NCI-H2196 treated with DMSO at 0.1 percent for 48 hours (cell line): ENCODE measurements at regions not wholly inside any gene's neighbourhood (a gene's known extent, or its start where the extent isn't known, plus 50 kb on each side); places are given as distances from the start of the nearest gene placed in this dataset.
"Not testable (repeated sequence)": the region's sequence is repeated elsewhere in the genome, so short reads cannot be mapped to it uniquely, and the experiment has no call there.

ENCODE experiments used
- DNase-seq: peaks from one replicate; lab custom pipeline; 2025; ENCODE audit not compliant: unreplicated experiment; lab: John Stamatoyannopoulos, UW

DNA sequence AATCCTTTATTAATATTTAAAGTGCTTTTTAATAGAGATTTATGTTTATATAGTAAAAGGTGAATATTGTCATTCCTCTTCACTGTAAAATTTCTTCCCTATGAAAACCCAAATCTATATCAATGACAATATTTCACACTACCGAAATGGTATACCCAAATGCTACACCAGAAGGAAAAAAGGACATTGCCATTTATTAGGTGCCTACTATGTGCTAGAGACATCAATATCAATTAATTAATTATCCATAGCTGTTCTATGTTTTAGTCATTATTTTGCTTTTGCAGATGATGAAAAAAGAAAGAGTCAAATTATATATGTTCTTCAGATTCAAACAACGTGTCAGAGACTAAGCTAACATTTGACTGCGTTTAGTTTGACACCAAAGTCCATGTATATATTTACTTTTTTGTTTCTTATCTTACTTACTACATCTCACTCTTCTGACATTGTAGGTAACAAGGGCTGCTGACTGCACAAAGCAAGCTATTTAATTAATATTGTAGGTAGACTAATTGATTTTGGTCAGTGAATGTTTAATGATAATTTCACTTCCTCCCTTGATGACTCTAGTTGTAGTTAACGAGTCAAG lies 614.0 kb upstream of the FOXG1 start:
- DNase-seq = no peak

DNA sequence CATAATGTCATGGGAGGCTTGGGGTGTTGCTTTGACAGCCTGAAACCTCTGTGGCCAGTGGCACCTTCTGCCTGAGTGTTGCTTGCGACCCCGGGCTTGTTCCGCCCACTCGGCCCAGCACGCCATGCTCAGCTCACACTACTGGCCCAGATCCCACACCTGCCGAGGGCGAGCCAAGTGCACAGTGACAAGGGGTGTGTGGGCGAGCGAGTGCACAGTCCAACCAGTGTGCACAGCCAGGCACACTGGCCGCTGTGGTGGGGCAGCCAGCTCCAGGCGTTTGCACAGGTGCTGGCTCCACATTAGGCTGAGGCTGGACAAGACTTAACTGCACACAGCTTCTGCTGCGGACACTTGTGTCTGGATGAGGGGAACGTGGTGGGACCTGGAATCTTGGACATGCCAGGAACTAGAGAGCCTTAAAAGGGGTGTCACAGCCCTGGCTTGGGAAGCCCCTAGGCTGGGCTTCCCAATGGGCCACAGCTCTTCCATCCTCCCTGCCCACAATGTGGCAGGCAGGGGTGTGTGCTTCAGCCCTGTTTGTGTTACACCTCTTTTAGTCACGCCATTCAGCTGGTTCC lies 609.2 kb upstream of the FOXG1 start:
- no peak for DNase-seq

DNA sequence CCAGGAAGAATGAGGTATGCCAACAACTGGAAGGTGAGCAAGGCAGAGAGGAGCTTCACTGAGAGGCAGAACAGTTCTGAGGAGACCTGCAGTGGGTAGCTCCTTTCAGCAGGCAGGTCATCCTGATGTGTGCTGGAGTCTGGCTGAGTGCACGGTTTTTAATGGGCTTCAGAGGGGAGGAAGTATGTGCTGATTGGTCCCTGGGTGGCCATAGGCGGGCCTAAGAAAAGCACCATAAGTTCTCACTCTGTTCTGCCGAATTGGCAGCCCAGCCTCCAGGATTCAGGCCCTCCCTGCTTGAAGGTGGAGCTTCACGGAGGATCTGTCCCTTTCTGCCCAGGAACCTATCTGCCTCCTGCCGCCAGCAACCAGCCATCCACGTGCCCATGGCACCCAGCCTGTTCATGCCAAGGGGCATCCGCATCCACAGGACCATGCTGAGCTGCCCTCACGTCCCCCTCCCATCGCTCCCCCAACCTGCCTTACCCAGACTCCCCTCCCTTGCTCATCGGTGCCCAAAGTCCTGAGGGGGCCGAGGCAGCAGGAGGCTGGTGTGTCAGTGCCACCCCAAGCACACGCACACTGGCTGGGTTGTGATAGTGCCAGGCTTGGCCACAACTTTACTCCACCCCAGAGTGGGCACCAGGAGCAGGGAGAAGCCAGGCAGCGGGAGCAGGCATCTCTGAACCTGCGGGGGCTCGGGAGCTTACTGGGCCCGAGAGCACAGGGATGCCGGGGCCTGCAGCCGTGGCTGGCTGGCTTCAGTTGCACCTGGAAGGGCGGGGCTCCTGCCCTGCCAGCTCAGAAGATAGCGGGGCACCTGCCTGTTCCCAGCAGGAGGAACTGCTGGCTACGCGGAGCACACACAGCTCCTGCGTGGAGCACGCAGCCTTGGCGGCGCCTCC lies 608.4 kb upstream of the FOXG1 start:
- DNase-seq = no peak

- DNase-seq = no peak
Observed at GRCh38 chr14:28161040-28161439, 605.5 kb upstream of the FOXG1 start.

DNA sequence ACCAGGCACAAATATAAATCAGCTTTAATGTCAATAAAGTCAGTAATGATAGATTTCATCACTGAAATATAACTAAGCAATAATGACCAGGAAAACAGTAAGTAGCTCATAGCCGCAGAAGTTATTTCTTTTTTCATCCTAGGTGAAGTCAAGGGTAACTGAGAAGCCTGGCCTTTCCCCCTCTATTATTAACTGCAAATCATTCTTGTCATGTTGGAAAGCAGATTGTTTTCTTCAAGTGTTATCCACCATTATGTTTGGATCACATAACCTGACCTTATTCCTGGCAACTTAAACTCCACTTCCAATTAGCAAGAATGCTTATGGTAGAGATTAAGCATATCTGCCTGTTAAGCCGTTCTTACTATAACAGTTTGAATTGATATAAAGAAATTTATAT lies 603.4 kb upstream of the FOXG1 start:
- no peak for DNase-seq

DNA sequence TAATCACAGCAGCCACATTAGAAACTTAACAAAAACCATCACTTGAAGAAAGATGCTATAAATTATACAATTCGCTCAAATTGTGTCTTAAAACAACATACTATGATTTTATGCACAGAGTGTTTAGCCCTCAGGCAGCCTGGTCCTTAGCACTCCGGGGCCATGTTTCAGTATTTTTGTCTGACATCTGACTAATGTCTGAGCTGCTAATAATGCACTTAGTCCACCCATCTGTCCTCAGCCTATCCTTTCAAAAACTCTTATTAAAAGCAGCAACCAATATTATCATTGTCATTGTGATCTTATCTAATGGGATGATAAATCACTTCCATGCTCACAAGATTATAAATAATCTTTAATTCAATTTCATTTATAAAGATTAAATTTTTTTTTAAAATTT lies 602.7 kb upstream of the FOXG1 start:
- no peak for DNase-seq

DNA sequence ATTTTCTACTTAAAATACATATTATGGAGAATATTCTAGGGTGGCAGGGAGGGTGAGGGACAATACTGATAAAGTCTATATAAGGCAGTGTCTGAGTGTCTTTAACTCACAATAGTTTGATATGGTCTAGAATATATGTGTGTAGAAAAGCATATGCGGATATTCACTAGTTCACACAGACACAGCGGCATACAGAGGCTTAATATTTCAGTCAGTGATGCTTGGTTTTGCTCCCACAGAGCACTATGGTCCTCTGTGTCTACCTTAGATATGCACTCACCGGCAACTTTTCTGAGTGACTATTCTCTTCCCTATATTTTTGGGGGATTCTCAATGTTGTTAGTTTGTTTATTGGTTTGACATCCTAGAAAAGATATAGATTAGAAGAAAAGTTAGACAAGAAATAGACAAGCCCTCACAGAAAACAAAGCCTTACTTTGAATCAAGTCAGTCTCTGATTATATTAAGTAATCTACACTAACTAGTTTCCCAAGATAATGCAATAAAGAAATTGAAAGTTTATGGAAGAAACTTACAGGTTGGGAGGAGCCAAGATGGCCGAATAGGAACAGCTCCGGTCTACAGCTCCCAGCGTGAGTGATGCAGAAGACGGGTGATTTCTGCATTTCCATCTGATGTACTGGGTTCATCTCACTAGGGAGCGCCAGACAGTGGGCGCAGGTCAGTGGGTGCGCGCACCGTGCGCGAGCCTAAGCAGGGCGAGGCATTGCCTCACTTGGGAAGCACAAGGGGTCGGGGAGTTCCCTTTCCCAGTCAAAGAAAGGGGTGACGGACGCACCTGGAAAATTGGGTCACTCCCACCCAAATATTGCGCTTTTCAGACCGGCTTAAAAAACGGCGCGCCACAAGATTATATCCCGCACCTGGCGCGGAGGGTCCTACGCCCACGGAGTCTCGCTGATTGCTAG lies 578.4 kb upstream of the FOXG1 start:
- not testable (repeated sequence) for DNase-seq

DNA sequence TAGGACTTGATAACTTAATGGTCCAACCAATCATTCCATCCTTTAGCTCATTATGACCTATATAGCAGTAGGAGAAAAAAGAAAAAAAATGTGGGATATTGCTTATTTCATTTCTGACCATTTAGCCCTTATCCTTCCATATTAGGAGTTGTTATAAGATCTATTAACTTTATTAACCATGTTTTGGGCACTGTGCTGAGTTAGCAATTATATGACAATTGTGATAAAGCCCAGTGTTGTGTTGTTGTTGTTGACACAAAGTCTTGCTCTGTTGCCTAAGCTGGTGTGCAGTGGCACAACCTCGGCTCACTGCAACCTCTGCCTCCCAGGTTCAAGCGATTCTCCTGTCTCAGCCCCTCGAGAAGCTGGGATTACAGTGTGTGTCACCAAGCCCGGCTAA lies 569.7 kb upstream of the FOXG1 start:
- no peak for DNase-seq

DNA sequence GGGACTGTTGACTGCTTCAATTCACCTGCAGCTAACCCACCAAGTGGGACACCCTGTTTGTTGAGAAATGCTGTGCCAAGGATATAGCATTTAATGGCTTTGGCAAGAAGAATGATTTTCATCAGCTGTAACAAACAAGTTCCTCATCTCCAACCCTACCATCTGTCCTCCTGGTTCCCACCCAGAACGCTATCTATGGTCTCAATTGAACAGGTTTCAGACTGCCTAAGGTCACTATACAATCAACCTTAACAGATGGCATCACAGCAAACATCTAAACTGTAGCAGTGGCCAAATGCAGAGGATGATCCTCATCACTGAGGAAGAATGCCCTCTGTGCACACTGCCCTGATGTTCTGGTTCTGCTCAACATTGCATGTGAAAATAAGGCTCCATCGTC lies 546.2 kb upstream of the FOXG1 start:
- DNase-seq = no peak

DNA sequence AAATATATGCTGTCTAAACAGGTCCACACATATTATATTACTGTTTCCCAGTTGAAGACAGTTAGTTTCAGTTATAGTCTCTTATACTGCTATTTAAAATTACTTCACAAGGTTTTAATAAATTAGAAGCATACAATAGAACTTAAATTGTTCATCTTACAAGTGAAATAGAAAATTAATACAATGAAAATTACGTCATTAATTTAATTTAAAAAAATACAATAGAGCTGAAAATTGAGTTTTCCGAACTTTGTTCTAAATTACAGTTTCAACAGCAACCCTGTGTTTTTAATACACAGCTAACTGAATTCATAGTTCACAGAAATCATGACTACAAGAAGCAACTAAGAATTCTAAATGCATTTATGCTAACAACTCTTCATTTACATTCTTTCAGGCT lies 525.7 kb upstream of the FOXG1 start:
- no peak for DNase-seq

- DNase-seq = no peak
Observed at GRCh38 chr14:28242895-28243294, 523.7 kb upstream of the FOXG1 start.

GRCh38 chr14:28243600-28243999 lies 523.0 kb upstream of the FOXG1 start:
- DNase-seq = no peak

- no peak for DNase-seq
Observed at GRCh38 chr14:28245216-28245615, 521.4 kb upstream of the FOXG1 start.

- DNase-seq = no peak
Observed at GRCh38 chr14:28247491-28247890, 519.1 kb upstream of the FOXG1 start.

DNA sequence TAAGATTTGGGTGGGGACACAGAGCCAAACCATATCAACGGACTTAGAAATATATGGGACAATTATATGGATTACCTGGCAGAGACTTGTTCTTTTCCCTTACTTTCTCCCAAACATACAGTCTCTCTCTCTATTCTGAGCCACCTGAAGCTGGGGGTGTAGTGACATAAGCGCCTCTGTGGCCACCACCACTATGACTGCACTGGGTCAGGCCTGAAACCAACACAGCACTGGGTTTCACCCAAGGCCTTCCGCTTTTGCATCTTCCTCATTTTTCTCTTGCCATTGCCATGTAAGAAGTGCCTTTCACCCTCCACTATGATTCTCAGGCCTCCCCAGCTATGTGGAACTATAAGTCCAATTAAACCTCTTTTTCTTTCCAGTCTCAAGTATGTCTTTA lies 514.5 kb upstream of the FOXG1 start:
- DNase-seq = not testable (repeated sequence)

DNA sequence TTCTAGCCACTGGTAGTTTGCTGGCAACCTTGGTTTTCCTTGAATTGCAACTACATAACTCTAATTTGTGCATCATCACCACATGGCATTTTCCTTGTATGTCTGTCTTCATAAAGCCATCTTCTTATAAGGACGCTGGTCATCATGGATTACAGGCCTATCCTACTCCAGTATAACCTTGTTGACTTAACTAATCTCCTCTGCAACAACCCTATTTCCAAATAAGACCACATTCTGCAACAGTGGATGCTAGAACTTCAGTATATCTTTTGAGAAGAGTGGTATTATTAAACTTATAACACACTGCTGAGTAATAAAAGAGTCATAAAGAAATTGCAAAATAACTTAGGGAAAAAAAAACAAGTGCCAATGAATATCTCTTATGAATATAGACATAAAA lies 511.8 kb upstream of the FOXG1 start:
- no peak for DNase-seq

DNA sequence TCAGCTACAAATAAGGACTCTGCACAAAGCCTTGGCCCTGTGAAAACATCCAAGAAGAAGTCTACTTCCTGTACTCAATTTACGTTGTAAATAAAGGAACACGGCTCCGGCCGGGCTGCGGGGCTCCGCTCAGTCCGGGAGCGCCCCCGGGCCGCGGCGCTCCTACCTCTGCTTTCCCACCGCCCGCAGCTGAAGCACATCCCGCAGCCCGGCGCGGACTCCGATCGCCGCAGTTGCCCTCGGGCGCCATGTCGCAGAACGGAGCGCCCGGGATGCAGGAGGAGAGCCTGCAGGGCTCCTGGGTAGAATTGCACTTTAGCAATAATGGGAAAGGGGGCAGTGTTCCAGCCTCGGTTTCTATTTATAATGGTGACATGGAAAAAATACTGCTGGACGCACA lies 502.3 kb upstream of the FOXG1 start:
- DNase-seq = no peak

- no peak for DNase-seq
Observed at GRCh38 chr14:28272270-28272669, 494.3 kb upstream of the FOXG1 start.

DNA sequence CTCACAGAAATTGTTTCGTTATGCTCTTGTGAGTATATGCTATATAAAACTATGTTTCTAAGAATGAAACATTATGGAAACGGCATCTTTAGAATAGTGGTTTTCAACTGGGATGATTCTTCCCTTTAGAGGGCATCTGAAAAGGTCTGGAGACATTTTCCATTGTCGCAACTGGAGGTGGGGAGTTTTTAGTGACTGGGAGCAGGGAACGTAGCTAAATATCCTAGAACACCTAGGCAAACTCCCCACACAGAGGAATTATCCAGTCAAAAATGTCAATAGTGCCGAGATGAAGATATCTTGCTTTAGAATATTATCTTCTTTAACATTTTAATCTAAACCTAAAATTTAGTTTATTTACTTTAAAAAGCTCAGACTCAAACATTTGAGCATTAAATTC lies 486.1 kb upstream of the FOXG1 start:
- no peak for DNase-seq

GRCh38 chr14:28280997-28281598 lies 485.5 kb upstream of the FOXG1 start:
- DNase-seq = no peak
